NCI-H524 treated with DMSO at 0.1 percent for 48 hours (cell line): ENCODE measurements at regions not wholly inside any gene's neighbourhood (a gene's known extent, or its start where the extent isn't known, plus 50 kb on each side); places are given as distances from the start of the nearest gene placed in this dataset.
"Not testable (repeated sequence)": the region's sequence is repeated elsewhere in the genome, so short reads cannot be mapped to it uniquely, and the experiment has no call there.

Experiments
- DNase-seq: peaks from one replicate; lab custom pipeline; 2025; lab: John Stamatoyannopoulos, UW

- no peak for DNase-seq
Observed at GRCh38 chr2:105494683-105495425, 96.0 kb upstream of the FHL2 start.

GRCh38 chr2:105490956-105491355 is 92.1 kb upstream of the FHL2 start:
- DNase-seq: no peak

GRCh38 chr2:105490204-105490603 is 91.4 kb upstream of the FHL2 start:
- no peak for DNase-seq

- no peak for DNase-seq
Observed at GRCh38 chr2:105489168-105489878, 90.5 kb upstream of the FHL2 start.

GRCh38 chr2:105488285-105488684 is 89.4 kb upstream of the FHL2 start:
- DNase-seq: no peak

GRCh38 chr2:105487142-105488069 is 88.6 kb upstream of the FHL2 start:
- DNase-seq: no peak

- DNase-seq: no peak
Observed at GRCh38 chr2:105486762-105487141, 87.9 kb upstream of the FHL2 start.

GRCh38 chr2:105478670-105479069 is 79.8 kb upstream of the FHL2 start:
- DNase-seq: no peak

GRCh38 chr2:105477050-105477620 is 78.3 kb upstream of the FHL2 start:
- not testable (repeated sequence) for DNase-seq

- no peak for DNase-seq
Observed at GRCh38 chr2:105473011-105473410, 74.2 kb upstream of the FHL2 start.

- peak; percentile 63 for DNase-seq
Observed at GRCh38 chr2:105470979-105471378, 72.1 kb upstream of the FHL2 start.

- DNase-seq: no peak
Observed at GRCh38 chr2:105469781-105470180, 70.9 kb upstream of the FHL2 start.

- no peak for DNase-seq
Observed at GRCh38 chr2:105468582-105469042, 69.8 kb upstream of the FHL2 start.

GRCh38 chr2:105464325-105464724 is 65.5 kb upstream of the FHL2 start:
- no peak for DNase-seq

- DNase-seq: no peak
Observed at GRCh38 chr2:105460048-105460732, 61.3 kb upstream of the FHL2 start.

- no peak for DNase-seq
Observed at GRCh38 chr2:105458076-105458475, 59.2 kb upstream of the FHL2 start.

GRCh38 chr2:105455488-105456003 is 56.7 kb upstream of the FHL2 start:
- no peak for DNase-seq

GRCh38 chr2:105454801-105455485 is 56.1 kb upstream of the FHL2 start:
- no peak for DNase-seq

GRCh38 chr2:105451571-105452166 is 52.8 kb upstream of the FHL2 start:
- no peak for DNase-seq

GRCh38 chr2:105450471-105450870 is 51.6 kb upstream of the FHL2 start:
- no peak for DNase-seq
